NOMO-1 treated with dmso at 0.1 percent for 144 hours (cell line): ENCODE measurements at regions not wholly inside any gene's neighbourhood (a gene's known extent, or its start where the extent isn't known, plus 50 kb on each side); places are given as distances from the start of the nearest gene placed in this dataset.
"Not testable (repeated sequence)": the region's sequence is repeated elsewhere in the genome, so short reads cannot be mapped to it uniquely, and the experiment has no call there.

Source experiments
- DNase-seq: peaks from one replicate; lab custom pipeline; 2025; ENCODE audit not compliant: unreplicated experiment; lab: John Stamatoyannopoulos, UW

DNA sequence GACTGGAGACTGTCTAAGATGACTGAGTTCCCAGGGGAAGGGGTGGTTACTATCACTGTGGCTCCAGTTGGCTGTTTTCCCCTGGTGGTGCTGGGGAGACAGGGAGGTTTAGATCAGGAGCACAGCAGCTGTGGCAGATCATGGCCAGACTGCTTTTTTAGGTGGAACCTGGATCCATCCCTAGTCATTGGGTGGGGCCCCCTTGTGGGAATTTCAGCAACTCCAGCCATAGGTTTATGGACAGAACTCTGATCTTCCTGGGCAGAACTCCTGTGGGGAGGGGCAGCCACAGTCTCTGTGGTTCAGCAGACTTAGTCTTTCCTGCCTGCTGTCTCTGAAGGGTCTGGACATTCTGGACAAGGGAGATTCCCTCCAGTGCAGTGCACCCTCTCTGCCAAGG, 917.4 kb upstream of the FOXG1 start:
- DNase-seq = not testable (repeated sequence)

DNA sequence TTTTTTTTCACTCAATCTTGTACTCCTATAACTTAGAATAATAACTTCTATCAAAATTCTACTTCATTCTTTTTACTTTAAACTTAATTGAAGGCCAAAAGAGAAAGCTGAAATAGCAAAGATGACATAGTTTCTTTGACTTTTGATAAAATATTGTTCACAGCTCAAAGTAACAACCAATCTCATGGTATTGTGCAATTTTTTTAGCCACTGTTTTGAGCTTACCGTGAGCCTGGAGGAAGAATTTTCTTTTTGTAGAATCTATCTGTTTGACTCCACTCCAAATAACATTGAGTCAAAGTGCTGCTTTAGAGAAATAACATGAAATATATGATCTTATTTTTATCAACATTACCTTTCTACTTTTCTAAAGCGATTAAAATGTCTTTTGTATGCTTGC, 903.9 kb upstream of the FOXG1 start:
- DNase-seq = no peak

DNA sequence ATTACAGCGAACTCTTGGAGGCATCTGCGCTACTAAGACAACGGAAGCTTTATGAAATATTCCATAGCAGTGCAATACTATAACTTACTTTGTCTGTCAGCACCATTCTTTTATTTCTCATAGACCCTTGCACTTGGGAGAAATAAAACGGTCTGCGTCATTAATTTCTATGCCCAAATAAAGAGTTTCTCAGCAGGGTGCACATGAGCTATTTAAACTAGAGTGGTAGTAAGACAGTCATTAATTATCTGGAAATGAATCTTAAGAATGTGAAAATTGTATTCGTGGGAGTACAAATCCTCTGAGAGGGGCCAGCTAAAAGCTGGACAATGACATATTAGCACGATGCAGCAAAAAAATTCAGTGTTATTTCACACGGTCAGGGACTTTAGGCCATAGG, 903.4 kb upstream of the FOXG1 start:
- no peak for DNase-seq

DNA sequence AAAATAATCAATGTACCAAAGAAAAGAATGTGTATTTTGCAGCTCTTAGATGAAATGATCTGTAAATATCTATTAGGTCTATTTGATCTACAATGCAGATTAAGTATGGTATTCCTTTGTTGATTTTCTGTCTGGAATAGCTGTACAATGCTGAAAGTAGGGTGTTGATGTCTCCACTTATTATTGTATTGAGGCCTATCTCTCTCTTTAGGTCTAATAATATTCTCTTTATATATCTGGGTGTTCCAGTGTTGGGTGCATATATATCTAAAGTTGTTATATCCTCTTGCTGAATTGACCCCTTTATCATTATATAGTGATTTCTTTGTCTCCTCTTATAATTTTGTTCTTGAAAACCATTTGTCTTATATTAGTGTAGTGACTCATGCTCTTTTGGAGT, 885.5 kb upstream of the FOXG1 start:
- DNase-seq = no peak

DNA sequence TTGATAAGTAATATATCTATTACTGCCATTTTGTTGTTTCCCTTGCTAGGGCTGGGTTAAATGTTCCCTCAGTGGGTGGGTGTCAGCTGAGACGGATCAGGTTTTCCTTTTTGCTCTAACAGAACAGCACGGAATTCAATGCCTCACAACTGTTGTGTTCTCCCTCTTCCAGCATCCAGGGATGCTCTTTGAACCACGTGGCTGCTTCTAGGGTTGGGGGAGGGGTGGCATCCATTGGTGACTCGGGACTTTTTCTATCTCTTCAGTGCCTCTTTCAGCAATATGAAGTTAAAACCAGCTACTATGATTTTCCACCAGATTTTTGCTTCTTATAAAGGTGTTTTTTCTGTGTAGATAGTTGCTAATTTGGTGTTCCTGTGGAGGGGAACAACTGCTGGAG, 884.9 kb upstream of the FOXG1 start:
- no peak for DNase-seq

DNA sequence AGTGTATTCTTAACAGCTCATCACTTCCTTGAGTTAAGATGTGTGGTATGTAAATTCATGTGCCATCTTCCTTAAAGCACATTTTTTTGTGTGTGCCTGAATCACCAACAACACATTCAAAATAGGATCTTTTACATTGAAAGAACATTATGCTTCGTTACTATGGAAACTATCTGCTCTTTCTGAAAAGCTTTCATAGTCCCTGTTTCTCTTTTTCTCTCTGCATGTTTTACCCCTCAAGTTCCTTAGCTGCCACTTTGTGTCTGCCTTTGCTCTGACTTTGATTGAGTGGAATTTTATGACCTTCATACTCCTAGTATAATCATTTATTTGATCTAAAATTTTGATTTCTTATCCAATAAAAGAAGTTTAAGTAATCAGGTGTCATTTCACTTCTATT, 880.3 kb upstream of the FOXG1 start:
- DNase-seq = no peak

DNA sequence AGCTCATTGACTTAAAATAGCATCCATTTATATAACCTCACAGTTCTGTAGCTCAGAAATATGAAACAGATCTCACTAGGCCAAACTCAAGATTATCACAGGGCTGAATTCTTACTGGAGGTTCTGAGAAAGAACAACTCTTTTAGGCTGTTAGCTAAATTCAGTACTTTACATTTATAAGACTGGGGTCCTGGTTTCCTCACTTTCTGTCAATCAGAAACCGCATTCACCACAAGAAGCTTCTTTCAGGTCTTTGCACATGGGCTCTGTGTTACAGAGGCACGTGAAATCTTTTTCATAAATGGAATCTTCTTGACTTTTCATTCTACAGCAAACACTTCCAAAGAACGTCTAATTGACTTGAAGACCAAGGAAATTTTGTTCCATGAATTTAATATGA, 876.3 kb upstream of the FOXG1 start:
- DNase-seq = no peak

DNA sequence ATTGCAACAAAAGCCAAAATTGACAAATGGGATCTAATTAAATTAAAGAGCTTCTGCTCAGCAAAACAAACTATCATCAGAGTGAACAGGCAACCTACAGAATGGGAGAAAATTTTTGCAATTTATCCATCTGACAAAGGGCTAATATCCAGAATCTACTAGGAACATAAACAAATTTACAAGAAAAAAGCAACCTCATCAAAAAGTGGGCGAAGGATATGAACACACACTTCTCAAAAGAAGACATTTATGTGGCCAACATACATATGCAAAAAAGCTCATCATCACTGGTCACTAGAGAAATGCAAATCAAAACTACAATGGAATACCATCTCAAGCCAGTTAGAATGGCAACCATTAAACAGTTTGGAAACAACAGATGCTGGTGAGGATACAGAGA, 858.1 kb upstream of the FOXG1 start:
- not testable (repeated sequence) for DNase-seq

DNA sequence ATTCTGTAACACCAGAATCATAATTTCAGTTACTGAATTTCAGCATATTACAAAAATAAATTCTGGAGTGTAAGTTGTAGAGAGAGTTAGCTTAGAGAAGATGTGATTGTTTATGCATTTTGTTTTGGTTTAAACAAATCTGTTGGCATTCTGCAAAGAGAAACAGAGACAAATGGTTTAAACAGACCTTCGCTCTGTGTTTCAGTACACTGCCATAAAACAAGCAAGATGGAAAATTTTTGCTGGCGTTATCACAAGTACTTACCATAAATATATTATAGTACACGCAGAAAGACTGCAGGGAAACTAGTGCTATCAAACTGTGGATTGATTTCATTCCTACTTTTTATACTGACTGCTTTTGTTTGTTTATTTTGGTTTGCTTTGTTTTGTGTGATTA, 850.3 kb upstream of the FOXG1 start:
- DNase-seq = no peak

DNA sequence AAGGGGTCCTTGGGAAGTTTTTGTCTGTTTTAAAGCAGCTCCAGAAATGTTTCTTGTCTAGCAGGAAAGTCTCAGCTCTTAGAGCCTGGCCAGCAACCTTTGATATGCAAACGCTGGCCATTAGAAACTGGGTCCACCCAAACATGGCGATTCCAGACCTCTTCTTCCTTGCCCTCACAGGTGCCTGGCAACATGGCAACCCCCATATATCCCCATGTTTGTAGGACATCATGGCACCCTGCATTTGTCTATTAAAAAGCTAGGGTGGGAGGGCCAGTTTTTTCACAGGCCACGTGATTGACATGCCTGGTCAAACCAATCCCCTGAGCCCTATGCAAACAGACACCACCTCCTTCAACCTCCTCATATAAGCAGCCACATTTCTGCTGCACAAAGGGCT, 848.7 kb upstream of the FOXG1 start:
- no peak for DNase-seq

DNA sequence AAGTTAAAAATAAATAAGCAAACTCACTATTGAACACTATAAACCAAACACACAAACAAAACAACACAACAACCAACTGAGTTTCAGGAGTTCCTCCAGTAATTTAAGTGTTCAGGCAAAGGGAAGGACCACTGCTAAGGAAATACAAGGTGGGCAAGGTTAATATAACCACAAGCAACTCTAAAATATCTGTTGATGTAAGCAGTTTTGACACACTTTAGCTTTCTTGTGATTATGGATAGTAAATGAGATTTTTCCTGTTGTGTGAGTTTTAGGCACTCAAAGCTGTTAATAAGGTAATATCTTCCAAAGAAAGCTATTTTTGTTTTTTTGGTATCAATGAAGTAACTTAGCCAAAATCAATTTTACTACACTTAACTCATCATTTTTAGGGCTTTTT, 839.1 kb upstream of the FOXG1 start:
- no peak for DNase-seq

DNA sequence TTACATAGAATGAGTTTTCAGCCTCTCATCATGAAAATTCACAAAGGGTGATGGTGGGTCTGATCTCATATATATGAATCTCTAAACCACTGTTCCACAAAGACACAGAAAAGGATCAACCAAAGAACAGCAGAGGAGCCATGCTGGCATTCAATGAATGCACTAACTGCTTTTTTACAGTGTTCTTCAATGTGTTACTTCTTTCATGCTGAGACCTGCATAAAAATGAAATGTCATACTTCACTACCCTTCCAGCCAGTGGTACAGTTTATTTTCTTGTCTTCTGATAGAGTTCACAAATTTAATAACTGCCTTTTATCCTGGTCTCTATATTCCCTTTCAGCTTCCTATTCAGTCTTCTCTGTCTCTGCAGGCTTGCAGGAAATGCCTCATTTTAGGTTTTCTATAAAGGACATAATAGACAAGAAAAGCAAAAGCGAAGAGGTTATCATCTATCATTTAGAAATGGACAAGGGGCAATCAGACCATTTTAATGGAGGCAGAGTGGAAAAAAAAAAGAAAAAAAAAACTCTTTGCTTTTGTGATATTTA, 836.7 kb upstream of the FOXG1 start:
- DNase-seq = no peak

DNA sequence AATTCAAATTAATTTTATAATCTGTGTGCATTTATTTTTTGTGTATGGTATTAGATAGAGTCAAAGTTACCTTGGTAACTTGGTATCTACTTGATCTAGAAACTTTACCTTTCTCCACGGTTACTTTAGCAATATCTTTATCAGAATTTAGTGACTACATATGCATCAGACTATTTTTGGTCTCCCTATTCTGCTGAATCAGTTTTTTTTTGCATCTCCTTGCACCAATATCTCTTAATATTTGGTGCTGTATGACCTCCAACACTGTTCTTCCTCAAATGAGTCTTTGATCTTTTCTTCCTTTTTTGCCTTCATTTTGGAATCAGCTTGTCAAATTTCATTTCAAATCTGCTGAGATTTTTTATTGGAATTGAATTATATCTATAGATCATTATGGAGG, 828.2 kb upstream of the FOXG1 start:
- DNase-seq = no peak

DNA sequence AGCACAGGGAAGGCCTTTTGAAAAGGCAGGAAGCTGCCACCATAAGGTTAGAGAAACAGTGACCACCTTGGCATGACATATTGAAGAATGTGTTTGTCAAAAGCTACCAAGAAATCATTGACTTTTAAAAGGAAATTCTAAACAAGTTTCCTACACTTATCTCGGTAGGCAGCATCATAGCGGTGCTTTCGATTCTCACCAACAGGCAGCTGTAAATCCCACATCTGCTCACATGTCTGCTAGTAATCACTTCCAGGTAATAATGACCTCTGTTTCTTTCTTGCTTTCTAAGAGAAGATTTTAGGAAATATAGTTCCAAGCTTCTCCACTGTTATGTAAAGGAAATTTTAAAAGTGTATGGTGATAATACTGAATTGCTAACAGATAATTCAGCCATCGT, 821.1 kb upstream of the FOXG1 start:
- no peak for DNase-seq

DNA sequence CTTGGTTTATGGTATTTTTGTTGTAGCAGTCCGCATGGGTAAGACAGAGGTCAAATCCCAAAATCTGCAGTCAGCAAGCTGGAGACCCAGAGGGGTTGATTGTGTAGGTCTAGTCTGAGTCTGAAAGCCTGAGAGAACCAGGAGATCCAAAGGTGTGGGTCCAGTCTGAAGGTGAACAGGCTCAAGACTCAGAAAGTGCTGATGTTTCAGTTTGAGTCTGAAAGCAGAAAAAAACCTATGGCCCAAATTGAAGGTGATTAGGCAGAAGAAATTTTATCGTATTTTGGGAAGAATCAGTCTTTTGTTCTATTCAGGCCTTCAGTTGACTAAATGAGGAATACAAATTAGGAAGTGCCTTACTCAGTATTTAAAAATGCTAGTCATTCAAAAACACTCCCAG, 807.8 kb upstream of the FOXG1 start:
- DNase-seq = no peak

DNA sequence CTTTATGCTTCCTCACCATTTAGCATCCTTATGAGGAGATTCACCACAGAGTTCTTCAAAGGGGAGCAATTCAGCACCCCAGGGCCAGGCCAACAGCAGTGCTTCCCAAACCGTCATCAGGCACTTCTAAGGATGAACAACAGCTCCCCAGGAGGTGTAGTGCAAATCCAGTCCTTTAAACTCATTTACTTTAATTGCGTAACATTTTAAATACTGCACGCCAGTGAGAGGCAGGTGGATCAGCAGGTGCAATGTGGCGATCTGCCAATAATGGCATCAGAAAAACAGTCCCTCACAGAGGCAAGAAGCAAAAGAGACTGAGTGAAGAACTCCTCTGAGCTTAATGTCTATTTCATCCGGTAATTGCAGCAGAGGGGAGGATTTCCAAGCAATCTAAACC, 770.9 kb upstream of the FOXG1 start:
- DNase-seq = no peak

DNA sequence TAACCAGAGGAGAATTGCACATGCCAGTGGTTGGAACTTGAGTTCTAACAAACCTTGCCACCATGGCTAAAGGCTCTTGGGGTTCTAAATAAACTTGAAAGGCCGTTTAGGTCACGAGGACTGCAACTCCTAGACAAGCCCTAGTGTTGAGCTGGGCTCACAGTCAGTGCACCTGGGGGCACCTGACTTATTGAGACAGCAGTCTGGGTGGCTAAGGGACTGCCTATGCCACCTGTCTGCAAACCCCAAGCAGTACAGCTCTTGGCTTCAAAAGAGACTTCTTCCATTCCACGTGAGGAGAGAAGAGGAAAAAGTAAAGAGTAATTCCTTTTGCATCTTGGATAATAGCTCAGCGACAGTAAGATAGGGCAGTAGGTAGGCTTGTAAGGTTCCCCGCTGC, 765.6 kb upstream of the FOXG1 start:
- no peak for DNase-seq

DNA sequence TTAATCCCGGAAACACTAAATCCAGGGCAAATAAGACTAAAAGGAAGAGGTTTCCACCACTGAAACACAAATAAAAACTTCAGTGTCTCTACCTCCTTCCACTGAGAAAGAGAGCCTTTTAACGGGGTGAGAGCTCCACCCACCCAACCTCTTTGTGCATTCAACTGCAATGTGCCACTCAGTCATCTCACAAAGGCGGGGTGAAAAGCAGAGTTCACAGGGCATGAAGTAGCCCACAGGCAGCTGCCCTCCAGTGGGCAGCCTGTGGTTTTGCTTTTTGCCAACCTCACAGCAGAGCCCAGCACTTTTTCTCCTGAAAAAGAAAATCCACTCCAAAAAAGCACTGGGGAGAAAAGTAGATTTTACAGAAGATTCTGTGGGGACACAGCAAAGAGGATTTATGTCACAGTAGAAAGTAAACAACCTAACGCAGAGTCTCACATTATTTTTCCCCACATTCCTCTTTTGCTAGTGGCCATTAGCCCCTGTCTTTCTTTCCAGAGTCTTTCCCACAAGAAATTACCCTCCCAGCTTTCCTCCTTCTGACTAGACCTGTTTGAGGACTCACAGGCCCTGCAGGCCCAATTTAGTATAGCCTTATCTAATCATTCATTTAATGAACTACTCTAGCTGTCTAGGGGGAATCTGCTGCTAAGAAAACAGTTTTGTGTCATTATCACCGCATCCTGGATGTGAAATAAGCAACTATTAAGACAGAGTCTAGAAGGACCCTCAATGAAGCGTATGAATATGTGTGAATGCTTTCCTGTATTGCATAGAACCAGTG, 753.8 kb upstream of the FOXG1 start:
- no peak for DNase-seq

DNA sequence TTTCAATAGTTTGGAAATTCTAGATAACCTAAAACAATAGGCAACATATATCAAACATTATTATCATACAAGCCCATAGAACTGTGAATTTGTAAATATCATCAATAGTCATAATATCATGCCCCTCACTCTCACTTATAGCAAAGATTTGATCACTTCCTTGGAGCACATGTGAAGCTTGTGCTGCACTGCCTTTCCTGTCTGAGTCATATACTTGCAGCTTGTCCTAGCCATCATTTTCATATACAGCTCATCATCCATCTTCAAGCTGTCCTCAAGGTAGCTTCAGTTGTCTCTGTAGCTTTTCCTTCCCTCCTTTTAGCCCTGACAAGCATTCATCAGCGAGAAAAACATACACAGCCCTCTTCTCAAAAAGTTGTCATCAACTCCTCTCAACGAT, 746.5 kb upstream of the FOXG1 start:
- DNase-seq = no peak

DNA sequence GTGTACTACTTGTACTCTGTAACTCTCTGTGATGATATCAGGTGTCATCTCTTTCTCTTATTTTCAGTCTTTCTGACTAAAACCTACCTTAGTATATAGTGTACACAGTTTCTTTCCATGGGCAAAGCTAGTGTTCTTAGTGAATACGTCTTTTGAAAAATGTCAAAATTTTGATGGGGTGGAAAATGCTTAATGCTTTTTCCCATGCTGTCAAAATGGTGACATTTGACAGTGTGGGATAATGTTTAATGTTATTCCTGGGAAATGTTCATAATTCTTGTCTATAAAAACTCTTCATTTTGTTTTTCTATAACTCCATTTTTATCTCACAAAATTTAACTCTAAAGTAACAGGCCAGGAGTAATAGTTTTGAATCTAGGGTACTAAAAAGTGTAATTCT, 742.7 kb upstream of the FOXG1 start:
- no peak for DNase-seq

DNA sequence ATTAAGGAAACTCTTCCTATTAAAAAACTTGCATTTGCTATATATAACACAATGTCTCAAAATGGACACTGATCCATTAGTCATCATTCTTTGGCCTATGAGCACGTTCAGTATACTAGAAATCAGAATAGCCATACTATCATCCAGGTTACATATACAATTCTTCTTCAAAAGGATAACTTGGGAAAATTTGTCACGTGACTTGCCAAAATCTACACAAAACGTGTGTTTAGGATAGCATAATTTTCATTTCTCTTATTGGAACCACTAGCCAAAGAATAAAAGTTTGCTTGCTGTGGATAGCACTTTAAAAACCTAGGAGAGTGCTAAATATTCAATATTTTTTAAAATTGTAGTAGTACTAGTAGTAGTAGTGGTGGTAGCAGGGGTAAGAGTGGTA, 714.3 kb upstream of the FOXG1 start:
- no peak for DNase-seq

DNA sequence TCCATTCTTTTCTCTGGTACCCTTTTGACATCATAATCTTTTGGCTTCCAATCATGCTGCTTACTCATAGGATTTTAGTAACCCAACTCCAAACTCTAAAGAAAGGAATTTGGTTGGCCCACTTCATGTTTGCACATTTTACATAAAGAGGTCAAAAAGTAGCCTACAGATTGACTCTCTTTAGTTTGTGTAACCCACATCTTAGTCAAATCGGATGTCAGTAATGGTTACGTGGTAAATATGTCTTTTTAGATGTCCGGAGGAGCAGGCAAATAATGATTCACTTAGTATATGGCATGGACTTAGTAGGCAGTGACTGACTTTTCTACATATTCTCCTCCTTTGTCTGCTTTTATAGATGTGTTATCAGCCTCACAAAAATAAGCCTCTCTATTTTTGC, 711.6 kb upstream of the FOXG1 start:
- DNase-seq = no peak
